ENCODE measurements at regions not wholly inside any gene's neighbourhood (a gene's known extent, or its start where the extent isn't known, plus 50 kb on each side); places are given as distances from the start of the nearest gene placed in this dataset.

- WGBS, result 86% methylated on average over 1 of the region's 1 CpG
- H3K4me3 ChIP-seq (ENCODE audit: low read depth in 1 of 3, low read length in 3 of 3), result no peak overlapping the region
- peaks cover 0 to 3% (median 0%) of the 10 kb centered on the region in 4 donors for H3K4me1 ChIP-seq (ENCODE audit: control insufficient read depth in 4 of 4, insufficient read depth in 4 of 4, low read length in 3 of 4)
- no peaks in the 10 kb centered on the region for H3K27me3 ChIP-seq (ENCODE audit: control insufficient read depth in 4 of 4, insufficient read depth in 4 of 4, low read length in 3 of 4)
- DNase-seq (ENCODE audit: low spot score), result no peak
- no peak overlapping the region for H3K27ac ChIP-seq (ENCODE audit: low read depth in 1 of 2, low read length in 2 of 2)
- no peak for TF ChIP-seq TAF1 (conservative IDR thresholded peaks at IDR 0.05)
- TF ChIP-seq YY1 (IDR thresholded peaks at IDR 0.05), result no peak
- peaks cover 0 to 4% (median under 1%) of the 10 kb centered on the region in 4 donors for H3K36me3 ChIP-seq (ENCODE audit: control insufficient read depth in 4 of 4, insufficient read depth in 3 of 4, low read depth in 1 of 4, low read length in 3 of 4)
- no peaks in the 10 kb centered on the region for H3K9me3 ChIP-seq (ENCODE audit: control insufficient read depth in 4 of 4, low read length in 3 of 4)
- H3K9ac ChIP-seq (ENCODE audit: low read depth in 1 of 2, low read length in 2 of 2), result no peak overlapping the region
Measured at GRCh38 chr6:71375676-71376075, 87.1 kb downstream of the OGFRL1 start.

GRCh38 chr6:71376830-71377229, 88.2 kb downstream of the OGFRL1 start:
- no peaks in the 10 kb centered on the region for H3K9me3 ChIP-seq (ENCODE audit: control insufficient read depth in 4 of 4, low read length in 3 of 4)
- H3K36me3 ChIP-seq (ENCODE audit: control insufficient read depth in 4 of 4, insufficient read depth in 3 of 4, low read depth in 1 of 4, low read length in 3 of 4), result peaks cover 0 to 2% (median under 1%) of the 10 kb centered on the region in 4 donors
- no peak overlapping the region for H3K9ac ChIP-seq (ENCODE audit: low read depth in 1 of 2, low read length in 2 of 2)
- peaks cover 0 to 3% (median 0%) of the 10 kb centered on the region in 4 donors for H3K4me1 ChIP-seq (ENCODE audit: control insufficient read depth in 4 of 4, insufficient read depth in 4 of 4, low read length in 3 of 4)
- whole genome bisulfite sequencing, result 86% methylated on average over 2 of the region's 2 CpGs
- no peaks in the 10 kb centered on the region for H3K27me3 ChIP-seq (ENCODE audit: control insufficient read depth in 4 of 4, insufficient read depth in 4 of 4, low read length in 3 of 4)
- no peak for DNase-seq (ENCODE audit: low spot score)
- TF ChIP-seq FOXA1 (IDR thresholded peaks at IDR 0.05) (no peak), JUND (IDR thresholded peaks at IDR 0.05) (no peak), EGR1 (IDR thresholded peaks at IDR 0.05; ENCODE audit: low read depth in 2 of 2) (no peak), FOXA2 (IDR thresholded peaks at IDR 0.05) (no peak)
- H3K4me3 ChIP-seq (ENCODE audit: low read depth in 1 of 3, low read length in 3 of 3), result no peak overlapping the region
- H3K27ac ChIP-seq (ENCODE audit: low read depth in 1 of 2, low read length in 2 of 2), result no peak overlapping the region

GRCh38 chr6:71383476-71383875, 94.9 kb downstream of the OGFRL1 start:
- Histone ChIP-seq H3K27ac (ENCODE audit: low read depth in 1 of 2, low read length in 2 of 2) (no peak overlapping the region), H3K36me3 (ENCODE audit: control insufficient read depth in 4 of 4, insufficient read depth in 3 of 4, low read depth in 1 of 4, low read length in 3 of 4) (peaks cover 0 to 2% (median 0%) of the 10 kb centered on the region in 4 donors), H3K9ac (ENCODE audit: low read depth in 1 of 2, low read length in 2 of 2) (no peak overlapping the region), H3K9me3 (ENCODE audit: control insufficient read depth in 4 of 4, low read length in 3 of 4) (no peaks in the 10 kb centered on the region), H3K4me1 (ENCODE audit: control insufficient read depth in 4 of 4, insufficient read depth in 4 of 4, low read length in 3 of 4) (peaks cover 2 to 23% (median 16%) of the 10 kb centered on the region in 4 donors), H3K4me3 (ENCODE audit: low read depth in 1 of 3, low read length in 3 of 3) (no peak overlapping the region), H3K27me3 (ENCODE audit: control insufficient read depth in 4 of 4, insufficient read depth in 4 of 4, low read length in 3 of 4) (no peaks in the 10 kb centered on the region)
- no peak for DNase-seq (ENCODE audit: low spot score)
- TF ChIP-seq YY1 (IDR thresholded peaks at IDR 0.05) (no peak), ZBTB33 (IDR thresholded peaks at IDR 0.05) (no peak), RAD21 (IDR thresholded peaks at IDR 0.05) (no peak), TAF1 (conservative IDR thresholded peaks at IDR 0.05) (no peak), EGR1 (IDR thresholded peaks at IDR 0.05; ENCODE audit: low read depth in 2 of 2) (no peak), ATF3 (IDR thresholded peaks at IDR 0.05) (no peak)
- WGBS, result 81% methylated on average over 4 of the region's 4 CpGs

GRCh38 chr6:71383901-71384489, 95.4 kb downstream of the OGFRL1 start:
- 52% methylated on average over 5 of the region's 5 CpGs for WGBS
- no peak overlapping the region for H3K9ac ChIP-seq (ENCODE audit: low read depth in 1 of 2, low read length in 2 of 2)
- H3K4me3 ChIP-seq (ENCODE audit: low read depth in 1 of 3, low read length in 3 of 3), result no peak overlapping the region
- H3K27me3 ChIP-seq (ENCODE audit: control insufficient read depth in 4 of 4, insufficient read depth in 4 of 4, low read length in 3 of 4), result no peaks in the 10 kb centered on the region
- TF ChIP-seq CTCF (IDR thresholded peaks at IDR 0.05; ENCODE audit: low read depth, low read length, missing input control) (peak; percentile 56), FOXA2 (IDR thresholded peaks at IDR 0.05) (no peak), NR2F2 (IDR thresholded peaks at IDR 0.05) (no peak), RAD21 (IDR thresholded peaks at IDR 0.05) (peak; percentile 88 to 94)
- no peak for DNase-seq (ENCODE audit: low spot score)
- H3K4me1 ChIP-seq (ENCODE audit: control insufficient read depth in 4 of 4, insufficient read depth in 4 of 4, low read length in 3 of 4), result peaks cover 4 to 26% (median 21%) of the 10 kb centered on the region in 4 donors
- H3K36me3 ChIP-seq (ENCODE audit: control insufficient read depth in 4 of 4, insufficient read depth in 3 of 4, low read depth in 1 of 4, low read length in 3 of 4), result peaks cover 0 to 1% (median 0%) of the 10 kb centered on the region in 4 donors
- H3K27ac ChIP-seq (ENCODE audit: low read depth in 1 of 2, low read length in 2 of 2), result no peak overlapping the region
- no peaks in the 10 kb centered on the region for H3K9me3 ChIP-seq (ENCODE audit: control insufficient read depth in 4 of 4, low read length in 3 of 4)

Data from liver (tissue), 8 donors.